Fibroblast of pulmonary artery (primary cell): ENCODE measurements at regions not wholly inside any gene's neighbourhood (a gene's known extent, or its start where the extent isn't known, plus 50 kb on each side); places are given as distances from the start of the nearest gene placed in this dataset.

Experiments
- DNase-seq: peaks from one replicate; pipeline ENCODE4 v3.0.0-alpha.2; 2010; ENCODE audit warnings: low read depth
- H3K4me3 ChIP-seq: replicated peaks from 2 replicates; pipeline ENCODE4 v1.5.1; 2011; ENCODE audit warnings: low read depth, mild to moderate bottlenecking, control low read depth, low read length, moderate library complexity
- CTCF ChIP-seq: IDR thresholded peaks from 2 replicates; pipeline ENCODE4 v1.5.1; 2011; ENCODE audit warnings: mild to moderate bottlenecking, control low read depth, low read length, inconsistent platforms; ENCODE audit errors: missing control alignments

- H3K4me3 ChIP-seq = no peak overlapping the region
- DNase-seq = no peak
- TF ChIP-seq CTCF = no peak
Observed at GRCh38 chr5:152135827-152136226, 211.2 kb upstream of the GLRA1 start.

- no peak for TF ChIP-seq CTCF
- DNase-seq = no peak
- no peak overlapping the region for H3K4me3 ChIP-seq
Observed at GRCh38 chr5:152125661-152126205, 201.1 kb upstream of the GLRA1 start.

GRCh38 chr5:152124409-152125041 lies 199.9 kb upstream of the GLRA1 start:
- DNase-seq = no peak
- TF ChIP-seq CTCF = no peak
- H3K4me3 ChIP-seq = no peak overlapping the region

GRCh38 chr5:152118676-152119470 lies 194.2 kb upstream of the GLRA1 start:
- H3K4me3 ChIP-seq = no peak overlapping the region
- no peak for DNase-seq
- no peak for TF ChIP-seq CTCF

- DNase-seq = no peak
- TF ChIP-seq CTCF = no peak
- no peak overlapping the region for H3K4me3 ChIP-seq
Observed at GRCh38 chr5:152116934-152117333, 192.3 kb upstream of the GLRA1 start.

- no peak overlapping the region for H3K4me3 ChIP-seq
- DNase-seq = no peak
- no peak for TF ChIP-seq CTCF
Observed at GRCh38 chr5:152113401-152113800, 188.8 kb upstream of the GLRA1 start.
